Keratinocyte (primary cell): ENCODE measurements at regions not wholly inside any gene's neighbourhood (a gene's known extent, or its start where the extent isn't known, plus 50 kb on each side); places are given as distances from the start of the nearest gene placed in this dataset.

Experiments used
- DNase-seq: peaks from one replicate; pipeline ENCODE4 v3.0.0-alpha.2; 2011; ENCODE audit warnings: low read depth, missing footprints, low spot score
- FAIRE-seq: peaks from 2 replicates; lab custom pipeline; 2011; peaks lifted over from hg19 to GRCh38; lab: Jason Lieb, UNC
- H2AFZ ChIP-seq: 2 replicates; pipeline ENCODE4 v1.6.0; 2012; ENCODE audit warnings: low read length, control low read depth, inconsistent platforms; ENCODE audit not compliant: control insufficient read depth
- H3K27ac ChIP-seq: 2 replicates; pipeline ENCODE4 v1.5.1; 2011; ENCODE audit warnings: low read length; ENCODE audit not compliant: control insufficient read depth, insufficient read depth
- H3K27me3 ChIP-seq: 3 replicates; pipeline ENCODE4 v1.6.0; 2011; ENCODE audit warnings: low read length; ENCODE audit not compliant: control insufficient read depth, insufficient read depth; ENCODE audit errors: extremely low read depth
- H3K36me3 ChIP-seq, 2 experiments: 2 replicates in 1 of 2; 3 replicates in 1 of 2; pipeline ENCODE4 v1.5.1; 2011; ENCODE audit warnings: low read length in 2 of 2, mild to moderate bottlenecking in 1 of 2; ENCODE audit not compliant: control insufficient read depth in 2 of 2, insufficient read depth in 2 of 2; ENCODE audit errors: extremely low read depth in 1 of 2
- H3K4me1 ChIP-seq: 3 replicates; pipeline ENCODE4 v1.5.1; 2011; ENCODE audit warnings: low read length; ENCODE audit not compliant: control insufficient read depth, insufficient read depth; ENCODE audit errors: extremely low read depth
- H3K4me2 ChIP-seq: 3 replicates; pipeline ENCODE4 v1.6.0; 2011; ENCODE audit warnings: low read depth, low read length; ENCODE audit not compliant: control insufficient read depth, insufficient read depth; ENCODE audit errors: extremely low read depth
- H3K4me3 ChIP-seq, 3 experiments: fragments of 200-600 bp in 1 of 3; sonication (generic) in 1 of 3; 2 replicates in 2 of 3; 3 replicates in 1 of 3; pipeline ENCODE4 v1.5.1; 2011 to 2016; ENCODE audit warnings: low read length in 3 of 3, mild to moderate bottlenecking in 3 of 3, control low read depth in 2 of 3, inconsistent platforms in 1 of 3, low read depth in 1 of 3, mixed read lengths in 1 of 3, mixed run types in 1 of 3, moderate library complexity in 1 of 3; ENCODE audit not compliant: control insufficient read depth in 2 of 3, insufficient read depth in 2 of 3; ENCODE audit errors: extremely low read depth in 1 of 3
- H3K79me2 ChIP-seq: 2 replicates; pipeline ENCODE4 v1.6.0; 2012; ENCODE audit warnings: low read length; ENCODE audit not compliant: control insufficient read depth, insufficient read depth
- H3K9ac ChIP-seq: 3 replicates; pipeline ENCODE4 v1.6.0; 2011; ENCODE audit warnings: low read length; ENCODE audit not compliant: control insufficient read depth, insufficient read depth; ENCODE audit errors: extremely low read depth
- H3K9me1 ChIP-seq: 3 replicates; pipeline ENCODE4 v1.6.0; 2011; ENCODE audit warnings: low read length; ENCODE audit not compliant: control insufficient read depth, insufficient read depth; ENCODE audit errors: extremely low read depth
- H3K9me3 ChIP-seq: 2 replicates; pipeline ENCODE4 v1.5.1; 2012; ENCODE audit warnings: low read depth, low read length; ENCODE audit not compliant: control insufficient read depth
- H4K20me1 ChIP-seq: 3 replicates; pipeline ENCODE4 v1.6.0; 2011; ENCODE audit warnings: low read length; ENCODE audit not compliant: control insufficient read depth, insufficient read depth; ENCODE audit errors: extremely low read depth
- EZH2 ChIP-seq: IDR thresholded peaks from one replicate; pipeline ENCODE4 v1.6.1; 2012; ENCODE audit warnings: inconsistent platforms, mild to moderate bottlenecking, low read length, moderate library complexity
- dilution Hi-C: fragments of 300-500 bp; cut with MboI; formaldehyde crosslinking; loops from one replicate; pipeline ENCODE4 v1.7.0; 2020; ENCODE audit warnings: low sequenced_read_pairs; ENCODE audit not compliant: extremely low pct_ligation_motif_present
- TF ChIP-seq, protein P1 (sequence below), 3 experiments: IDR thresholded peaks in 1 of 3; conservative IDR thresholded peaks in 1 of 3; optimal IDR thresholded peaks in 1 of 3; 2 replicates in 2 of 3; 3 replicates in 1 of 3; pipeline versions ENCODE3 to v1.5.1; 2011; ENCODE audit warnings: low read length in 3 of 3, mild to moderate bottlenecking in 3 of 3, moderate library complexity in 2 of 3, control low read depth in 1 of 3, inconsistent platforms in 1 of 3; ENCODE audit not compliant: insufficient read depth in 2 of 3; ENCODE audit errors: extremely low read depth in 1 of 3

DNA sequence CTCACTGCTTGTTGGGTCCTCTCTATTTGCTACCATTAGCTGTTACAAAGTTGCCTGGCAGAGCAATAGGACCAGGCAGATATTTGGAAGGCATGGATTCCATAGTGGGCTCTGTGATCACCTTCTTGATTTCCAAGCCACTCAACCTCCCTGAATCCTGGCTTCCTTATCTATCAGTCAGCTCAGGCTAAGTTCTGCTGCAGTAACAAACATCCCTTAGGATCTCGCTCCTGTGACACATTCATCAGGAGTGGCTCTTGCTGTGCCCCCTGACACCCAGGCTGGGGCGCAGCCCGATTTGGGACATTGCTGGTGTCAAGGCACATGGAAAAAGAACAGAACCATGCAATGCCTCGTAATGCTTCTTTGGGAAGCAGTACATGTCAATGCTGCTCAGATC lies 503.9 kb downstream of the TBC1D22A start:
- H3K27me3 ChIP-seq, result no peaks in the 10 kb centered on the region

DNA sequence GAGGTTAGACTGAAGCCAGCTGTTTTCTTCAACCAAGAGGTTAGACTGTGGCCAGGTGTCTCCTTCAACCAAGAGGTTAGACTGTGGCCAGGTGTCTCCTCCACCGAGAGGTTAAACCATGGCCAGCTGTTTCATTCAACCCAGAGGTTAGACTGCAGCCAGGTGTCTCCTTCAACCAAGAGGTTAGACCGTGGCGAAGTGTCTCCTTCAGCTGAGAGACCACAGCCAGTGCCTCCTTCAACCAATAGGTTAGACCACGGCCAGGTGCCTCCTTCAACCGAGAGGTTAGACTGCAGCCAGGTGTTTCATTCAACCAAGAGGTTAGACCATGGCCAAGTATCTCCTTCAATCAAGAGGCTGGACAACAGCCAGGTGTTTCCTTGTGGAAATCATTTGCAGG lies 498.1 kb downstream of the TBC1D22A start:
- DNase-seq, result no peak
- no peaks in the 10 kb centered on the region for H4K20me1 ChIP-seq
- no peaks in the 10 kb centered on the region for H3K27me3 ChIP-seq
- H3K27ac ChIP-seq, result no peak overlapping the region
- H3K9me3 ChIP-seq, result peaks cover 3% of the 10 kb centered on the region
- H3K4me1 ChIP-seq, result no peaks in the 10 kb centered on the region
- H3K4me2 ChIP-seq, result no peak overlapping the region
- H3K79me2 ChIP-seq, result no peaks in the 10 kb centered on the region
- no peak overlapping the region for H3K9ac ChIP-seq
- H2AFZ ChIP-seq, result no peak overlapping the region
- H3K36me3 ChIP-seq, result no peaks in the 10 kb centered on the region
- no peak overlapping the region for H3K4me3 ChIP-seq
- TF ChIP-seq, protein P1, sequence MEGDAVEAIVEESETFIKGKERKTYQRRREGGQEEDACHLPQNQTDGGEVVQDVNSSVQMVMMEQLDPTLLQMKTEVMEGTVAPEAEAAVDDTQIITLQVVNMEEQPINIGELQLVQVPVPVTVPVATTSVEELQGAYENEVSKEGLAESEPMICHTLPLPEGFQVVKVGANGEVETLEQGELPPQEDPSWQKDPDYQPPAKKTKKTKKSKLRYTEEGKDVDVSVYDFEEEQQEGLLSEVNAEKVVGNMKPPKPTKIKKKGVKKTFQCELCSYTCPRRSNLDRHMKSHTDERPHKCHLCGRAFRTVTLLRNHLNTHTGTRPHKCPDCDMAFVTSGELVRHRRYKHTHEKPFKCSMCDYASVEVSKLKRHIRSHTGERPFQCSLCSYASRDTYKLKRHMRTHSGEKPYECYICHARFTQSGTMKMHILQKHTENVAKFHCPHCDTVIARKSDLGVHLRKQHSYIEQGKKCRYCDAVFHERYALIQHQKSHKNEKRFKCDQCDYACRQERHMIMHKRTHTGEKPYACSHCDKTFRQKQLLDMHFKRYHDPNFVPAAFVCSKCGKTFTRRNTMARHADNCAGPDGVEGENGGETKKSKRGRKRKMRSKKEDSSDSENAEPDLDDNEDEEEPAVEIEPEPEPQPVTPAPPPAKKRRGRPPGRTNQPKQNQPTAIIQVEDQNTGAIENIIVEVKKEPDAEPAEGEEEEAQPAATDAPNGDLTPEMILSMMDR (optimal IDR thresholded peaks at IDR 0.05 in 1 of 3, IDR thresholded peaks at IDR 0.05 in 1 of 3, conservative IDR thresholded peaks at IDR 0.05 in 1 of 3; ENCODE audit: extremely low read depth in 1 of 3, insufficient read depth in 2 of 3, low read length in 3 of 3), result no peak
- no peak for TF ChIP-seq EZH2
- dilution Hi-C loops, result no loop called here
- FAIRE-seq, result no peak
- no peaks in the 10 kb centered on the region for H3K9me1 ChIP-seq

More for the DNA sequence above, 503.9 kb downstream of the TBC1D22A start:
- no peak overlapping the region for H3K4me3 ChIP-seq
- no peaks in the 10 kb centered on the region for H4K20me1 ChIP-seq
- no peaks in the 10 kb centered on the region for H3K9me3 ChIP-seq
- H3K79me2 ChIP-seq, result no peaks in the 10 kb centered on the region
- H3K9me1 ChIP-seq, result no peaks in the 10 kb centered on the region
- H2AFZ ChIP-seq, result no peak overlapping the region
- no peak overlapping the region for H3K4me2 ChIP-seq
- no peaks in the 10 kb centered on the region for H3K4me1 ChIP-seq
- H3K27ac ChIP-seq, result no peak overlapping the region
- dilution Hi-C loops, result no loop called here
- FAIRE-seq, result no peak
- no peak overlapping the region for H3K9ac ChIP-seq
- TF ChIP-seq, protein P1 (optimal IDR thresholded peaks at IDR 0.05 in 1 of 3, IDR thresholded peaks at IDR 0.05 in 1 of 3, conservative IDR thresholded peaks at IDR 0.05 in 1 of 3; ENCODE audit: extremely low read depth in 1 of 3, insufficient read depth in 2 of 3, low read length in 3 of 3), result no peak
- TF ChIP-seq EZH2, result no peak
- no peak for DNase-seq
- no peaks in the 10 kb centered on the region for H3K36me3 ChIP-seq
